ENCODE measurements at regions not wholly inside any gene's neighbourhood (a gene's known extent, or its start where the extent isn't known, plus 50 kb on each side); places are given as distances from the start of the nearest gene placed in this dataset.

DNA sequence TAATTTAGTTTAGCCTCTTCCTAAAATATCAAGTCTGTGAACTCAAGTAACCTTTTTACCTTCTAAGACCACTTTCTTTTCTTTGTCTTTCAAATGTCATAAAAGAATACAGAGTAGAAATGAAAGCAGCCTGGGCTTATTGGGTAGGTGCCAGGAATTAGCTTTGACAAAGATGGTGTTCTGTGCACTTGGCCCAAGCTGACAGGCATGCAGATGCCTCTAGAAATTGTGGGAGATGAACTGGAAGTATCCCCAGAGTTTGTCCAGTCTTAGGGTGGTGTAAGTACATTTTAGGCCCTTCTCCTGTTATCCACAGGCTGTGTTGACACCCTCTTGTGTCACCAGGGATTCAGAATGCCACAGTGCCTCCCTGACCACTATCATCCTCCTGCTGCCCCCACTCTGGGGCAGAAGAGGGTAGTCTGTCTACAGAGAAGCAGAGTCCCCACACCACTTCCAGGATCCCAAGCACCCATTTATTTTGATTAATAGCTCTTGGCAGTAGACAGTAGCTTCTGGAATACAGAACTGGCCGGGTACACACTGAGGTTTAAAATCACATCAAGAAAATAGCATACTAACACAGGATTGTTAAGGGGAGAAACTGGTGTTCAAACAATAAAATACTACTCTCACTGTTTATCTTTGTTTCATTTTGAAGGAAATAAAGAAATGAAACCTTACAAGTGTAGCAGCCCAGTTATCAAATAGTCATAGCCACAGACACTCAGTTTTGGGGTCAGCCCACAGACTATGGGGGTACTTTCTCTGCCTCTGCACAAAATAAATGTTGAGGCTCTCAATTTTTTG lies 343.2 kb downstream of the KCNRG start:
- H3K9me3 ChIP-seq = no peaks in the 10 kb centered on the region
- DNase-seq (ENCODE audit: extremely low spot score) = peak; percentile 74
- WGBS = 7% methylated on average over 1 of the region's 1 CpG
- no peak overlapping the region for H3K4me3 ChIP-seq
- peak overlapping the region; percentile 17 to 71 (median 35) for H3K27ac ChIP-seq (replicated peaks in 1 of 4)
- intact Hi-C loops (cut with DNase I) = loop anchor here (2.0 kb wide), 1 partner anchor 162 kb away; no protein-coding TSS in a partner anchor
- TF ChIP-seq, protein P1, sequence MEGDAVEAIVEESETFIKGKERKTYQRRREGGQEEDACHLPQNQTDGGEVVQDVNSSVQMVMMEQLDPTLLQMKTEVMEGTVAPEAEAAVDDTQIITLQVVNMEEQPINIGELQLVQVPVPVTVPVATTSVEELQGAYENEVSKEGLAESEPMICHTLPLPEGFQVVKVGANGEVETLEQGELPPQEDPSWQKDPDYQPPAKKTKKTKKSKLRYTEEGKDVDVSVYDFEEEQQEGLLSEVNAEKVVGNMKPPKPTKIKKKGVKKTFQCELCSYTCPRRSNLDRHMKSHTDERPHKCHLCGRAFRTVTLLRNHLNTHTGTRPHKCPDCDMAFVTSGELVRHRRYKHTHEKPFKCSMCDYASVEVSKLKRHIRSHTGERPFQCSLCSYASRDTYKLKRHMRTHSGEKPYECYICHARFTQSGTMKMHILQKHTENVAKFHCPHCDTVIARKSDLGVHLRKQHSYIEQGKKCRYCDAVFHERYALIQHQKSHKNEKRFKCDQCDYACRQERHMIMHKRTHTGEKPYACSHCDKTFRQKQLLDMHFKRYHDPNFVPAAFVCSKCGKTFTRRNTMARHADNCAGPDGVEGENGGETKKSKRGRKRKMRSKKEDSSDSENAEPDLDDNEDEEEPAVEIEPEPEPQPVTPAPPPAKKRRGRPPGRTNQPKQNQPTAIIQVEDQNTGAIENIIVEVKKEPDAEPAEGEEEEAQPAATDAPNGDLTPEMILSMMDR (IDR thresholded peaks at IDR 0.05) = no peak
- TF ChIP-seq POLR2A (IDR thresholded peaks at IDR 0.05; ENCODE audit: low read depth) (no peak), EP300 (IDR thresholded peaks at IDR 0.05) (no peak)
- H3K4me1 ChIP-seq = peaks cover 18 to 41% (median 40%) of the 10 kb centered on the region in 4 donors
- H3K27me3 ChIP-seq = no peaks in the 10 kb centered on the region
- no peaks in the 10 kb centered on the region for H3K36me3 ChIP-seq

DNA sequence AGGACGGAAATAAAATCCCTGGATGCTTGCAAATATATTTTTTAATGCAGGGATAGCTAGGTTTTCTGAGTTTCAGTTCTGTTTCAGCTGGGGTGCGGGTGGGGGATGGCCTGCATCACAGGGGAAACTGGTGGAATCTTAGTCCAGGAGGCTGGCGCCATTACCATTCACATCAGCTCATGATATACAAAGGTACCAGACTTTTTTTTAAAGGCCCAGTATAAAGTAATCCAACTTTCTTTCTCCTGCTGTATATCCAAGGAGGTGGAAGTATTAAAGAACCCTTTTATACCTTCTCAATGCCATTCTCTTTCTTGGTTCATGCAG lies 343.8 kb downstream of the KCNRG start:
- peak; percentile 87 for DNase-seq (ENCODE audit: extremely low spot score)
- WGBS = 74% methylated on average over 3 of the region's 3 CpGs
- no peaks in the 10 kb centered on the region for H3K27me3 ChIP-seq
- no peaks in the 10 kb centered on the region for H3K36me3 ChIP-seq
- TF ChIP-seq, protein P1 (IDR thresholded peaks at IDR 0.05) = no peak
- no peak for TF ChIP-seq POLR2AphosphoS5 (IDR thresholded peaks at IDR 0.05)
- TF ChIP-seq EP300 (IDR thresholded peaks at IDR 0.05) = no peak
- no peak for TF ChIP-seq POLR2A (IDR thresholded peaks at IDR 0.05; ENCODE audit: low read depth)
- H3K27ac ChIP-seq (replicated peaks in 1 of 4) = peak overlapping the region in 2 of 4 donors; percentile 29 to 71
- peaks cover 18 to 35% (median 34%) of the 10 kb centered on the region in 4 donors for H3K4me1 ChIP-seq
- no peak overlapping the region for H3K4me3 ChIP-seq
- H3K9me3 ChIP-seq = no peaks in the 10 kb centered on the region
- intact Hi-C loops (cut with DNase I) = loop anchor here (2.0 kb wide), 1 partner anchor 162 kb away; no protein-coding TSS in a partner anchor

DNA sequence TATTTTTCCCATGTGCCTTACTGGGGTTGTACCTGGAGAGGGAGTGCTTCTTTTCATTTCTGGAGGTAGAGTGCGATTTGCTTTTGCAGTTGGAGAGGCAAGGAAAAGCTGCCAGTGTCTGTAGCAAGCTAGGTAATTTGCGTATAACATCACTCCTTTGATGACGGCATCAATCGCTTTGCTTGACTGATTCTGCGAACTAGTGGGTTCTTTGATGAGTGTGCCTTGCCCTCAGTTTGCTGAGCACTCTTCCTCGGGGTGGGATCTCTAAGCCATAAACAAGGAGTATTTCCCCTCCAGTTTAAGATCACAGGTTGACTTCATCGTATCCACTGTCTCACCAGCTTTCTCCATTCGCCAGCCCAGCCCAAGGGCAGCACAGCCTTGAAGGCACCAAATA lies 344.5 kb downstream of the KCNRG start:
- Histone ChIP-seq H3K4me1 (peaks cover 18 to 29% (median 28%) of the 10 kb centered on the region in 4 donors), H3K27ac (replicated peaks in 1 of 4) (no peak overlapping the region), H3K27me3 (no peaks in the 10 kb centered on the region), H3K4me3 (no peak overlapping the region), H3K36me3 (no peaks in the 10 kb centered on the region), H3K9me3 (no peaks in the 10 kb centered on the region)
- TF ChIP-seq POLR2A (IDR thresholded peaks at IDR 0.05; ENCODE audit: low read depth) = no peak
- TF ChIP-seq, protein P1 (IDR thresholded peaks at IDR 0.05) = no peak
- TF ChIP-seq POLR2AphosphoS5 (IDR thresholded peaks at IDR 0.05) = no peak
- no peak for TF ChIP-seq EP300 (IDR thresholded peaks at IDR 0.05)
- intact Hi-C loops (cut with DNase I) = loop anchor here (2.0 kb wide), 1 partner anchor 161 kb away; no protein-coding TSS in a partner anchor
- DNase-seq (ENCODE audit: extremely low spot score) = peak; percentile 74
- WGBS = 97% methylated on average over 8 of the region's 8 CpGs

DNA sequence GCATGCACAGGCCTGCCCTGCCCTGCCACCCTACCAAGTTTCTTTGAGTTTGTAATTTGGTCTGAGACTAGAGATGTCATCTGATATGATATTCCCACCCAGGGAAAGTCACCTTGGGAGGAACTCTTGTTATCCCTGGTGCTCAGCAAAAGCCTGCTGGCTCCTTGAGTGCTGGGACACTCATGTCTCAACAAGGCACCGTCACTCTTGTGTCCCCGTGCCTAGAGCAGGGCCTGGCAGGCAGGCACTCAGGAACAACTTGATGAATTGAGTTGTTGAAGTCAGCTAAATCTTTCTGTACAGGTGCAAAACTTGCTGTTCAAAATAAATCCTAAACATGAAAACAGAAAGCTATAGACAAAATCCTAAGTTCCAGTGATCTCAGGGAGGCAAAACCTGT lies 345.4 kb downstream of the KCNRG start:
- TF ChIP-seq POLR2A (IDR thresholded peaks at IDR 0.05; ENCODE audit: low read depth) (no peak), EP300 (IDR thresholded peaks at IDR 0.05) (no peak), POLR2AphosphoS5 (IDR thresholded peaks at IDR 0.05) (no peak)
- TF ChIP-seq, protein P1 (IDR thresholded peaks at IDR 0.05) = no peak
- Histone ChIP-seq H3K27ac (replicated peaks in 1 of 4) (no peak overlapping the region), H3K36me3 (no peaks in the 10 kb centered on the region), H3K4me3 (no peak overlapping the region), H3K4me1 (peaks cover 18 to 29% (median 28%) of the 10 kb centered on the region in 4 donors), H3K27me3 (no peaks in the 10 kb centered on the region), H3K9me3 (no peaks in the 10 kb centered on the region)
- intact Hi-C loops (cut with DNase I) = no loop called here
- DNase-seq (ENCODE audit: extremely low spot score) = peak; percentile 45
- 100% methylated on average over 2 of the region's 2 CpGs for WGBS

All from esophagus muscularis mucosa (tissue), 4 donors.